IMR-90 (cell line): ENCODE measurements at regions not wholly inside any gene's neighbourhood (a gene's known extent, or its start where the extent isn't known, plus 50 kb on each side); places are given as distances from the start of the nearest gene placed in this dataset.

Source experiments
- ATAC-seq: fragments of 200-7000 bp; cut with Tn5 transposase; 2 replicates; pipeline ENCODE4 v1.9.1; 2020; ENCODE audit warnings: low read depth, mild to moderate bottlenecking, moderate library complexity
- BruUV-seq: library from RNA; stranded (reverse); fragments of 400-500 nt; replicated peaks from 2 replicates; lab custom pipeline; 2021; lab: Mats Ljungman, UMichigan
- CTCF ChIA-PET: fragments of 300-600 bp; formaldehyde crosslinking; extraction: SDS; loops from one replicate; lab custom pipeline; 2021; ENCODE audit warnings: antibody characterized with exemption; lab: Yijun Ruan, JAX
- POLR2A ChIA-PET: fragments of 300-600 bp; sonication (Branson Sonifier 250); formaldehyde crosslinking; loops from one replicate; lab custom pipeline; 2022; ENCODE audit warnings: antibody characterized with exemption; ENCODE audit not compliant: unreplicated experiment; lab: Charles Lee
- DNase-seq: peaks from one replicate; pipeline ENCODE4 v3.0.0; 2013
- H2AFZ ChIP-seq: replicated peaks from 2 replicates; pipeline ENCODE3; 2013; ENCODE audit warnings: low read length, mild to moderate bottlenecking; ENCODE audit not compliant: poor library complexity
- H2AK5ac ChIP-seq: 2 replicates; pipeline ENCODE4 v1.6.1; 2013; ENCODE audit warnings: low read depth, low read length, inconsistent platforms
- H2AK9ac ChIP-seq: replicated peaks from 2 replicates; pipeline ENCODE3; 2013; ENCODE audit warnings: mild to moderate bottlenecking, low read depth, low read length, moderate library complexity; ENCODE audit not compliant: poor library complexity
- H2BK120ac ChIP-seq: 2 replicates; pipeline ENCODE4 v1.6.1; 2013; ENCODE audit warnings: low read depth, low read length, inconsistent platforms
- H2BK15ac ChIP-seq: 3 replicates; pipeline ENCODE4 v1.6.1; 2013; ENCODE audit warnings: low read depth, low read length, inconsistent platforms
- H2BK20ac ChIP-seq: 2 replicates; pipeline ENCODE4 v1.6.1; 2013; ENCODE audit warnings: low read depth, mild to moderate bottlenecking, inconsistent platforms, low read length, moderate library complexity
- H2BK5ac ChIP-seq: 2 replicates; pipeline ENCODE4 v1.6.1; 2013; ENCODE audit warnings: mild to moderate bottlenecking, low read depth, low read length, inconsistent platforms; ENCODE audit not compliant: poor library complexity, severe bottlenecking
- H3K14ac ChIP-seq: replicated peaks from 2 replicates; pipeline ENCODE4 v1.6.1; 2013; ENCODE audit warnings: low read depth, low read length, inconsistent platforms
- H3K18ac ChIP-seq: 2 replicates; pipeline ENCODE4 v1.6.1; 2013; ENCODE audit warnings: low read depth, low read length, control low read depth
- H3K23ac ChIP-seq: 2 replicates; pipeline ENCODE4 v1.6.1; 2013; ENCODE audit warnings: low read depth, low read length, inconsistent platforms
- H3K27ac ChIP-seq: 2 replicates; pipeline ENCODE4 v1.5.1; 2013; ENCODE audit warnings: mild to moderate bottlenecking, control low read depth, low read length; ENCODE audit not compliant: insufficient read depth
- H3K27me3 ChIP-seq: 2 replicates; pipeline ENCODE4 v1.6.1; 2013; ENCODE audit warnings: low read length; ENCODE audit not compliant: control insufficient read depth, insufficient read depth
- H3K36me3 ChIP-seq: 2 replicates; pipeline ENCODE4 v1.6.1; 2013; ENCODE audit warnings: low read length, mixed read lengths; ENCODE audit not compliant: control insufficient read depth, insufficient read depth
- H3K4ac ChIP-seq: 2 replicates; pipeline ENCODE4 v1.6.1; 2013; ENCODE audit warnings: low read depth, low read length, inconsistent platforms
- H3K4me1 ChIP-seq: 2 replicates; pipeline ENCODE4 v1.6.1; 2013; ENCODE audit warnings: low read length, mixed read lengths; ENCODE audit not compliant: control insufficient read depth, insufficient read depth
- H3K4me2 ChIP-seq: 2 replicates; pipeline ENCODE4 v1.6.1; 2013; ENCODE audit warnings: low read depth, mild to moderate bottlenecking, control low read depth, low read length, moderate library complexity
- H3K4me3 ChIP-seq: 2 replicates; pipeline ENCODE4 v1.5.1; 2013; ENCODE audit warnings: low read depth, mild to moderate bottlenecking, control low read depth, low read length, moderate library complexity; ENCODE audit not compliant: insufficient read depth
- H3K56ac ChIP-seq: 2 replicates; pipeline ENCODE4 v1.6.1; 2013; ENCODE audit warnings: low read length, inconsistent platforms; ENCODE audit not compliant: insufficient read depth; ENCODE audit errors: extremely low read depth
- H3K79me1 ChIP-seq, 2 experiments: 2 replicates each; pipeline ENCODE4 v1.6.1; 2013; ENCODE audit warnings: low read length in 2 of 2, inconsistent platforms in 1 of 2, low read depth in 1 of 2
- H3K9ac ChIP-seq: 2 replicates; pipeline ENCODE4 v1.6.1; 2013; ENCODE audit warnings: low read depth, low read length, control low read depth
- H3K9me1 ChIP-seq: 2 replicates; pipeline ENCODE4 v1.6.1; 2013; ENCODE audit warnings: low read length, inconsistent platforms; ENCODE audit not compliant: insufficient read depth
- H3K9me3 ChIP-seq: 2 replicates; pipeline ENCODE4 v1.6.1; 2013; ENCODE audit warnings: low read length; ENCODE audit not compliant: control insufficient read depth, insufficient read depth
- H4K20me1 ChIP-seq: 2 replicates; pipeline ENCODE4 v1.6.1; 2013; ENCODE audit warnings: low read length, inconsistent platforms; ENCODE audit not compliant: insufficient read depth
- H4K5ac ChIP-seq: 2 replicates; pipeline ENCODE4 v1.6.1; 2013; ENCODE audit warnings: mild to moderate bottlenecking, low read depth, low read length, control low read depth
- H4K8ac ChIP-seq, 2 experiments: 2 replicates each; pipeline ENCODE4 v1.6.1; 2013; ENCODE audit warnings: low read depth in 2 of 2, low read length in 2 of 2, control low read depth in 1 of 2, inconsistent platforms in 1 of 2
- H4K91ac ChIP-seq: 2 replicates; pipeline ENCODE4 v1.6.1; 2013; ENCODE audit warnings: low read depth, low read length, inconsistent platforms; ENCODE audit not compliant: insufficient read depth
- BHLHE40 ChIP-seq: fragments of 150-350 bp; IDR thresholded peaks from 2 replicates; pipeline ENCODE4 v1.6.1; 2016; ENCODE audit warnings: mild to moderate bottlenecking, low read depth, low read length
- FOS ChIP-seq: fragments of 150-350 bp; IDR thresholded peaks from 2 replicates; pipeline ENCODE4 v1.6.1; 2016; ENCODE audit warnings: low read depth, low read length
- MAZ ChIP-seq: IDR thresholded peaks from 2 replicates; pipeline ENCODE4 v1.6.1; 2012; ENCODE audit warnings: low read depth, mild to moderate bottlenecking, low read length, improper control_type of control experiment, moderate library complexity, borderline replicate concordance
- NFE2L2 ChIP-seq: fragments of 150-350 bp; IDR thresholded peaks from 2 replicates; pipeline ENCODE4 v1.6.1; 2016; ENCODE audit warnings: low read depth, mild to moderate bottlenecking, low read length
- WGBS, 2 experiments: methylation state at CpG; one replicate each; pipeline versions ENCODE4 v1.1.5 to v1.1.7; 2013; ENCODE audit warnings: missing lambda C conversion rate in 2 of 2; ENCODE audit not compliant: insufficient read length in 1 of 2; ENCODE audit errors: extremely low coverage in 2 of 2; 5-methylcytosine and 5-hydroxymethylcytosine counted together
- dilution Hi-C: fragments of 300-500 bp; cut with HindIII; formaldehyde crosslinking; loops from one replicate; pipeline ENCODE4 v1.14.3; 2018; ENCODE audit warnings: low sequenced_read_pairs; ENCODE audit not compliant: unreplicated experiment
- in situ Hi-C: fragments of 300-500 bp; cut with MboI; formaldehyde crosslinking; loops from 3 replicates; pipeline ENCODE4 v1.14.3; 2019; ENCODE audit warnings: low sequenced_read_pairs, inconsistent platforms, mixed read lengths
- intact Hi-C: fragments of 100-400 bp; cut with micrococcal nuclease; formaldehyde crosslinking; loops from 2 replicates; pipeline ENCODE4 v1.10.0; 2022

- Histone ChIP-seq H3K14ac (peak overlapping the region; percentile 86), H4K5ac (peak overlapping the region; percentile 90), H3K4me2 (peak overlapping the region; percentile 31; the same call in 1 of the 2 replicates), H3K18ac (peak overlapping the region; percentile 97), H3K56ac (peak overlapping the region; percentile 69), H3K9ac (peak overlapping the region; percentile 44; the same call in 1 of the 2 replicates), H3K36me3 (no peaks in the 10 kb centered on the region), H2BK5ac (peak overlapping the region; percentile 94), H3K9me3 (no peaks in the 10 kb centered on the region; the same call in 1 of the 2 replicates), H2AK5ac (peak overlapping the region; percentile 96), H4K20me1 (no peaks in the 10 kb centered on the region), H3K4me1 (peaks cover 31% of the 10 kb centered on the region), H3K23ac (peak overlapping the region; percentile 92), H3K79me1 (peaks cover 0 to 16% of the 10 kb centered on the region in 2 experiments; a peak in 1 of 4 replicates), H3K4ac (peak overlapping the region; percentile 93), H2BK20ac (peak overlapping the region; percentile 97), H2AFZ (peak overlapping the region; percentile 82), H2AK9ac (peak overlapping the region; percentile 73), H3K4me3 (no peak overlapping the region), H4K91ac (peak overlapping the region; percentile 99), H2BK15ac (peak overlapping the region; percentile 96; the same call in 2 of the 3 replicates), H3K9me1 (peaks cover 27% of the 10 kb centered on the region), H4K8ac (peak overlapping the region; percentile 91 to 95), H3K27me3 (no peaks in the 10 kb centered on the region), H2BK120ac (peak overlapping the region; percentile 98), H3K27ac (peak overlapping the region; percentile 95)
- intact Hi-C loops: loop anchor here (10.0 kb wide), 1 partner anchor 517 kb away; the partner anchor contains the start of gene CXCL12
- TF ChIP-seq BHLHE40 (peak; percentile 65; the same call in 1 of the 2 replicates), FOS (peak; percentile 93), MAZ (0 out of 2 replicates have a peak, but pooled peaks have one; percentile 17), NFE2L2 (no peak)
- dilution Hi-C loops: no loop called here
- in situ Hi-C loops: no loop called here
- DNase-seq (peak; percentile 86), ATAC-seq (peak; percentile 85)
- CTCF ChIA-PET: interaction anchor here (0.6 to 1.5 kb wide), 4 partner anchors 10 to 60 kb away, joined by 3 to 4 read pairs (median 3); no protein-coding TSS in a partner anchor
- 39% methylated on average over 12 of the region's 16 CpGs; no CpG with 5 or more reads in 1 of the 2 experiments for WGBS, 2 experiments
- POLR2A ChIA-PET: interaction anchor here (0.6 kb wide), 1 partner anchor 1302 kb away, joined by 3 read pairs; no protein-coding TSS in a partner anchor
- BruUV-seq: no TSS peak
Measured at GRCh38 chr10:43867667-43868565, 219.2 kb upstream of the ZNF32 start.
